ENCODE measurements at regions not wholly inside any gene's neighbourhood (a gene's known extent, or its start where the extent isn't known, plus 50 kb on each side); places are given as distances from the start of the nearest gene placed in this dataset.
A peak's percentile ranks its signal among the peaks of the same experiment; 100 is the strongest.

DNA sequence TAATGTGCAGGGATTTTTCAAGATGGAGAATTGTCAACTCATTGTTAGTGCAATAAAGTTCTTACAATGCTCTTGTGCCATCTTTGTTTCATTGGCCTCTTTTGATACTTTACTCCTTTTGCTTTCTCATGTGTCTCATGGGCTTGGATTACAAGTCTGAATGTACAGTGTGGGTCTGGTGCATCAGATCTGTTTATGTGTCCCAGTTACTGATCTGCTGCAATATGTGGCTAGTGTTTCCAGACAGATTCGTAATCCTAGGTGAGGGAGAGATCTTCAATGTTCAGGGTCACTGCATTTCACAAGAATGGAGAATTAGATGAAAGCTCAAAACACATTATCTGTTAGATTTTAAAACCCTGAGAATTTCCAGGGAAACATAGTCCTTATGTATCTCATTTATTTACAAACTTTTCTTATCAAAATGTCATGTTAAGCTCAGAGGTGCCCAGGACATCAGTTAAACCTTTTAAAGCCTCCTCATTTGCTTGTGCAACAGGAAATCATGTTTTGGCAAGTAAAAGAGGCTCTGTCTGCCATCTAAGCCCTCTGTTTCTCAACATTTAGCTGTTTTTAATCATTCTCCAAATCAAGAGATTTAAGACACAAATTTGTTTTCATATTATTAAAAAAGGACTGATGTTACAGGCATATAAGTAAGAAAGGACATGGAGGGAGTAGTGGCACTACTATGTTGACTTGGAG, 108.1 kb downstream of the NUP35 start:
- TF ChIP-seq, protein P1, sequence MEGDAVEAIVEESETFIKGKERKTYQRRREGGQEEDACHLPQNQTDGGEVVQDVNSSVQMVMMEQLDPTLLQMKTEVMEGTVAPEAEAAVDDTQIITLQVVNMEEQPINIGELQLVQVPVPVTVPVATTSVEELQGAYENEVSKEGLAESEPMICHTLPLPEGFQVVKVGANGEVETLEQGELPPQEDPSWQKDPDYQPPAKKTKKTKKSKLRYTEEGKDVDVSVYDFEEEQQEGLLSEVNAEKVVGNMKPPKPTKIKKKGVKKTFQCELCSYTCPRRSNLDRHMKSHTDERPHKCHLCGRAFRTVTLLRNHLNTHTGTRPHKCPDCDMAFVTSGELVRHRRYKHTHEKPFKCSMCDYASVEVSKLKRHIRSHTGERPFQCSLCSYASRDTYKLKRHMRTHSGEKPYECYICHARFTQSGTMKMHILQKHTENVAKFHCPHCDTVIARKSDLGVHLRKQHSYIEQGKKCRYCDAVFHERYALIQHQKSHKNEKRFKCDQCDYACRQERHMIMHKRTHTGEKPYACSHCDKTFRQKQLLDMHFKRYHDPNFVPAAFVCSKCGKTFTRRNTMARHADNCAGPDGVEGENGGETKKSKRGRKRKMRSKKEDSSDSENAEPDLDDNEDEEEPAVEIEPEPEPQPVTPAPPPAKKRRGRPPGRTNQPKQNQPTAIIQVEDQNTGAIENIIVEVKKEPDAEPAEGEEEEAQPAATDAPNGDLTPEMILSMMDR (IDR thresholded peaks at IDR 0.05; ENCODE audit: low read depth, low read length, missing control alignments), result no peak

DNA sequence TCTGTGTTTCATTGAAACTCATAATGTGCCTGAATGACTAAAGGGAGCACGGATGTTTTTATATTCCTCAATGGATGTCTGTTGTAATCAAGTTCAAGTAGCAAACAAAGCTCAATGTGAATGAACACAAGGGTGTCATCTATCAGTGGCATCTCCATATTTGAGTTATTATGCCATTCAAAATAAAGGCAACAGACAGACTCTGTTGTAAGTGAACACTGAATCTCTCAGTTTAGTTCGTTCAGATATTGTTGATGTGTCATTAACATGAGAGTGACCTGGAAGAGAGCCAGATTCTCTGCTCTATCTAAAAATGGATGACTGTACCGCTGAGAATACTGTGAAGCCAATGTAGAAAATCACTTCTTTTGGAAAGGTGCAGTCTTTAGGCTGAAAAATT, 118.7 kb downstream of the NUP35 start:
- DNase-seq (ENCODE audit: low read depth), result no peak
- H3K4me3 ChIP-seq (ENCODE audit: low read depth, low read length), result no peak overlapping the region
- TF ChIP-seq, protein P1 (IDR thresholded peaks at IDR 0.05; ENCODE audit: low read depth, low read length, missing control alignments), result no peak

More for the DNA sequence above, 108.1 kb downstream of the NUP35 start:
- no peak for DNase-seq (ENCODE audit: low read depth)
- H3K4me3 ChIP-seq (ENCODE audit: low read depth, low read length), result no peak overlapping the region

DNA sequence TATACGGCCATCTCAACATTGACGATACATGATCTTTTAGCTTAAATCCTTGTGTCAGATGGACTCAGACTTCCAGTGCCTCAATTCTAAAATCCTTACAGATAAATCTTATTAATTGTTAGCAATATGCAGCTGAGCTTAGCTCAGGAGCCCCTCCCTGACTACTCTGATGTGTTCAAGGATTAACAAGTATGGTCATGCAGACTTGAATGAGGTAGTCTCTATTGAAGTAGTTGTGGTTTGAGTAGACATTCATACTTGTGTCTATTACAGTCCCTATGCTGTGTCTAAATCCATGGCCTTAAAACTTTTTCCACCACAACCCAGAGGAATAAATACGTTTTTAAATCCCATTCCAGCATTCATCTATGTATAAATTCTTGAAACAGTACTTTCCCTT, 119.5 kb downstream of the NUP35 start:
- DNase-seq (ENCODE audit: low read depth), result no peak
- H3K4me3 ChIP-seq (ENCODE audit: low read depth, low read length), result no peak overlapping the region
- TF ChIP-seq, protein P1 (IDR thresholded peaks at IDR 0.05; ENCODE audit: low read depth, low read length, missing control alignments), result no peak

DNA sequence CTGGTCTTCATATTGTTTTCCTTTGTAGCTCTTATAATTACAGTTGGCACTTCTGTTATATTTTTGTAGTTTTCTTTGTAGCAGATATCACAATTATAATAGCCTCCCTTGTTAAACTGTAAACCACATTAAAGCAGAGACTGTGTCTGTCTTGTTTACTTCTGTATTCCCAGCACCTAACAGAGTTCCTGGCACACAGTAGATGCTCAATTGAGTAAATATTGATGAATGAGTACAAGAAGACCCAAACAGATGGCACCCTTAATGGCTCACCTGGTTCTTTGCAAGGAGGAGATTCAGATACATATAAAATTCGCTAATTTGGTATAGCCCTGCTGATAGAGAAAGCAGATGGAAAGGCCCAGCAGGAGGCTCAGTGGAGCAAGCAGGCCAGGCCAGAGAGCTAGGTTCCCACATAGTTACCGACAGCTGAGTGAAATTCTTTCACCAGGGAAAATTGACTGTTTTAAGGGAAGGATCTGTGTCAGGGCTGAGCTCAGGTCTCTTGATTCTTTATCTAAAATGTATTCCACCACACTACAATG, 120.1 kb downstream of the NUP35 start:
- DNase-seq (ENCODE audit: low read depth), result no peak
- H3K4me3 ChIP-seq (ENCODE audit: low read depth, low read length), result no peak overlapping the region
- TF ChIP-seq, protein P1 (IDR thresholded peaks at IDR 0.05; ENCODE audit: low read depth, low read length, missing control alignments), result no peak

DNA sequence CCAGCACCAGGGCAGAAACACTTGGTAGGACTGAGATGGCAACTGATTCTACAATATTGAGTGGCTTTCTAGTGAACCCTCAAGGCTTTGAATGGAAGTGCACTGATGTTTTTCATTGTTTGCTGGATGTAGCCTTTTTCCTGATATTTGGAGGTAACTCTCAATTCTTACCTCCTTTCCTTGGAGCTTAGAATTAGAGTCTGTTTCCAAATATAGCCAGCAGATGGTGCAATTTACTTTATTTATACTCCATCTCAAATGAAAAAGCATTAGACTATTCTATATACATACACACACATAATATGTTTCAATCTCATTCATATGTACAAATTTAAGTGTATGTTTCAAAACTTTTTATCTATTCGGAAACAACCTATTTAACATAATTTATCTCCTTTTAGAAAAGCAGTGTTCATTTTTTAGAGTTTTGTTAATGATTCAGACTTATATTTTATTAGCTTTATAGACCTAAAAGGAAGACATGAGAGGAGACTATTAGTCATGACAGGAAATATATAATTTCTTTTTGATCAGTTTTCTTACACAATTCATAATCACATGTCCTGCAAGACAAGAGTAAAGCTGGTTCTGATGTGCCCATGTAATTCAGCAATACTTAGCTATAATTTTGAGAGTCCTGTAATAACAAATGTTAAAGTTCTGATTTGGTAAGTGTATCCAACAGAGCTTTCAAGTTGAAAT, 124.8 kb downstream of the NUP35 start:
- TF ChIP-seq, protein P1 (IDR thresholded peaks at IDR 0.05; ENCODE audit: low read depth, low read length, missing control alignments), result peak; percentile 26
- DNase-seq (ENCODE audit: low read depth), result no peak

DNA sequence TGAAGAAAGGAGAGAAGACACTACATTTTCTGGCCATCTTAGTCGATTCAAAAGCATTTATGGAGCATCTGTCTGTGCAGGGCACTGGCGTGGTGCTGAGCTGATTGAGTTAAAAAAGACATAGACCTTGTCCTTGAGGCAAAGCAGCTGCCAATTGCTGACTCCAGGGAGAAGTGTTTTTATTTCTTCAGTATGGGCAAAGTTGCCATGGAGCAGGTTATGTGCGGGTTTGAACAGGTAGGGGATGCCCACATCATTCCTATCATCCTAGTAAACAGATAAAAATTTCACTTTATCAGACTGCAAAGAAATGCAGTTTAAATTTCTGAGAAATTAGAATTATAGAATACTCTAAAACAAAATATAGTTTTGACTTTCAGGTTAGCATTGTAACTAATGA, 125.8 kb downstream of the NUP35 start:
- no peak for DNase-seq (ENCODE audit: low read depth)
- TF ChIP-seq, protein P1 (IDR thresholded peaks at IDR 0.05; ENCODE audit: low read depth, low read length, missing control alignments), result no peak
- no peak overlapping the region for H3K4me3 ChIP-seq (ENCODE audit: low read depth, low read length)

More for the DNA sequence above, 124.8 kb downstream of the NUP35 start:
- no peak overlapping the region for H3K4me3 ChIP-seq (ENCODE audit: low read depth, low read length)
